NOMO-1 (cell line): ENCODE measurements at regions not wholly inside any gene's neighbourhood (a gene's known extent, or its start where the extent isn't known, plus 50 kb on each side); places are given as distances from the start of the nearest gene placed in this dataset.
"Not testable (repeated sequence)": the region's sequence is repeated elsewhere in the genome, so short reads cannot be mapped to it uniquely, and the experiment has no call there.

Experiments
- DNase-seq, 2 experiments: peaks; one replicate each; lab custom pipeline; 2025; ENCODE audit not compliant: unreplicated experiment in 2 of 2; lab: John Stamatoyannopoulos, UW

DNA sequence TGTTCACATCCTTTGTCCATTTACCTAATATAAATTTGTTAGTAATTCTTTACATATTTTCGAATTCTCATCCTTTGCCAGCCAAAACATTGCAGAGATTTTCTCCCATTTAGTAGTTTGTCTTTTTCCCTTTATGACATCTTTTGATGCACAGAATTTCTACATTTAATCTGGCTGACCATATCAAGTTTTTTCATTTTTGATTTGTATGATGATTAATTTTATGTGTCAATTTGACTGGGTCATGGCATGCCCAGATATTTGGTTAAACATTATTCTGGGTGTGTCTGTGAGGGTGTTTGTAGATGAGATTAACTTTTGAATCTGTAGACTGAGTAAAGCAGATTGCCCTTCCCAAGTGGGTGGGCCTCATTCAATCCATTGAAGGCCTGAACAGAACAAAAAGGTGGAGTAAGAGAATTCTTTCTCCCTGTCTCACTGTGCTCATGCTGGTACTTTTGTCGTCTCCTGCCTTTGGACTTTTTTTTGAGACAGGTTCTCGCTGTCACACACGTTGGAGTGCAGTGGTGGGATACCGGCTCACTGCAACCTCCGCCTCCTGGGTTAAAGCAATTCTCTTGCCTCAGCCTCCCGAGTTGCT lies 72.1 kb upstream of the EPB41L1 start:
- DNase-seq = no peak

DNA sequence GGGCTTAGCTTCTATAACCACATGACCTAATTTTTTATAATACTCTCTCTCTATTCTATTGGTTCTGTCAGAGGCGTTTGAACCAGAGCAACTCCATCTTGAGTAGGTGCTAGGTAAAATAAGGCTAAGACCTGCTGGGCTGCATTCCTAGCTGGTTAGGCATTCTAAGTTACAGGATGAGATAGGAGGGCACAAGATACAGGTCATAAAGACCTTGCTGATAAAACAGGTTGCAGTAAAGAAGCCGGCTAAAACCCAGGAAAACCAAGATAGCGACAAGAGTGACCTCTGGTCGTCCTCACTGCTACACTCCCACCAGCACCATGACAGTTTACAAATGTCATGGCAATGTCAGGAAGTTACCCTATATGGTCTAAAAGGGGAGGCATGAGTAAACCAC lies 71.3 kb upstream of the EPB41L1 start:
- not testable (repeated sequence) for DNase-seq

DNA sequence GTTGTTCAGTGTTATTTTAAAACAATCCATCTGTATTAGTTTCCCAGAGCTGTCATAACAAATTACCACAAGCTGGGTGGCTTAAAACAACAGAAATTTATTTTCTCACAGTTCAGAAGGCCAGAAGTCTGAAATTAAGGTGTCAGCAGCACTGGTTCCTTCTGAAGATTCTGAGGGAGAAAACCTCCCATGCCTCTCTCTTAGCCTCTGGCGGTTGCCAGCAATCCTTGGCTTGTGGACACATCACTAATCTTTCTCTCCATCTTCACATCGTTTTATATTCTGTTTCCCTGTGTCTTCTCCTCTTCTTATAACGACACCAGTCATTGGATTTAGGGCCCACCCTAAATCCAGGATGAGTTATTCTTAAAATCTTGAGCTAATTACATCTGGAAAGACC lies 70.2 kb upstream of the EPB41L1 start:
- DNase-seq = no peak

DNA sequence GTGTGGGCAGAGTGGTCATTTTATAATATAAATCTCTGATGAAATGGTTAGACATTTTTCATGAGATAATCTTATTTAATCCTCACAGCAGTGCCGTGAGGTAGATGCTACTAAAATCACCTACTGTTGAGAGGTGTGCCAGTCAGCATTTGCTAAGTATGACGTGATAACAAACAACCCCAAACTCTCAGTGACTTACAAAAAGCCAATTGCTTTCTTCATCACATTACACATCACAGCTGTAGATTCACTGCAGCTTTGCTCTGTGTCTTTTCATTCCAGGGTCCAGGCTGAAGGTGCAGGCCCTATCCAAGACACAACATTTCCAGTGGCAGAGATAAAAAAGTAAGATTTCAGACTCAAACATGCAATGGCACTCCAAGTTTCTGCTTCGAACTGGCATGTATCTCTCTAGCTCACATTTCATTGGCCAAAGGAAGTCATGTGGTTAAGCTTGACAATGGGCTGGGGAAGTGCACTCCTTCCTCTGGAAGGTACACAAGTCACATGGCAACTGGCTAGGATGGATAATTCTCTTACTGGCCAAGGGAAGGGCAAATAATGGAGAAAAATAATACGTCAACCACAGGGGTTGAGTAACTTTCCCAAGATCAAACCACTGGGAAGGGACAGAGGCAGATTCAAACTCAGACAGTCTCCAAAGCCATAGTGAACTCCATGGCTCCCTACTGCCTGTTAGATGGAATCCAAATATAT lies 69.5 kb upstream of the EPB41L1 start:
- DNase-seq = peak in 1 of 2 experiments; percentile 31

DNA sequence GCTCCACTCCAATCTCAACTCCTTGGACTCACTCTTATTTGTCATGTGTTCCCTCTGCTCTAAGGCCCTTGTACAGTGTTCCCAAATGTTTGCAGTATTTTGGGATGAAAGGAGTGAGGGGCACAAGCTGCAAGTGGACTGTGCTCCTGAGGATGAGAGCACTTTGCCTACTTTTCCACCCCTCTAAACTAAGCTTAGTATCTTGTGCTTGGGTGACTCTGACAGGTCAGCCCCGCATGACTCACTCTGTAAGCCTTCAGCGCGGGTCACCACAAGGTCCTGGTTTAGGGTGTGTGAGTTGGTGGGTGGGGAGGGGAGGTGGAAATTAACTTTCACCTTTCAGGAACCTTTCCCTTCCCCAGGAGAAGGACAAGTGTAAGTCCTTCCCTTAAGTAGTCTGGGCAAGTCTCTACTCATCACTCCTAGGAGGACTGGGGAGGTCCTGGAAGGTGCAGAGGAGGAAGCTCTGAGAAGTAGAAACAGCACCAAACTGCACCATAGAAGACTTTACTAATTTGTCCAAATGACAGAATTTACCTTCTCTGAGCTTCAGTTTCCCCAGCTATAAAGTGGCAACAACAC lies 68.8 kb upstream of the EPB41L1 start:
- peak; percentile 26 to 43 for DNase-seq

DNA sequence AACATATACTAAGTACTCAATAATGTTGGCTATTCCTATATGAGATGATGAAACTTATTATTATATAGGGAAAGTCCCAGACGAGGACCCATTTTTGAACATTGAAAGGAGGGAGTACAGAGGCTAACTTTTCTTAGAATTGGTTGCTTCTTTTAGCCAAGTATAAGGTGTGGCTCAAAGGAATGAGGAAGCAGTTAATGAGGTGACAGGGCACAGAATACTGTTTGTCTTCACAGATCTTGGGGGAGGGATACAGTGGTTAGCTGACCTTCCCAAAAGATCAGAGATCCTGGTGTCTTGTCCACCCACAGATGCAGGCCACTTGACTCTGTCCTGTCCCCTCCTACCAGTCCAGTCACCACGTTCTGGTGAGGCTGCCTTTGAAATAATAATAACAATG lies 67.8 kb upstream of the EPB41L1 start:
- peak; percentile 21 to 59 for DNase-seq

DNA sequence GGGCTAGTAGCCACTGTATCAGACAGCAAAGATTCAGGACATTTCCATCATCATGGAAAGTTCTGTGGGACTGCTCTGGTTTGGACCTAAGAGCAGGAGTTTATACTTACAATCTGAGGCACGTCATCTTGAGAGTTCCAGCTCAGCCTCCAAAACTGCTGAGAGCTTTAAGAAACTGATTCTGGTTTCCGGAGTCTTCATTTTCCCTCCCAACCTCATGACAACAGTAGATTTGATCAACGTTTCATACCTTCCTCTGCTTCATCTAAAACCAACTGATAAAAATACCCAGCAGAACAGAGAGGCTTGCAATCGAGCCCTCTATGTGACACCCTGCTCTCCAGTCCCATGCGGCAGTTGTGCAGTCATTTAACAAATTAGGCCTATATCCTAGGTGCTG lies 64.3 kb upstream of the EPB41L1 start:
- DNase-seq = no peak

DNA sequence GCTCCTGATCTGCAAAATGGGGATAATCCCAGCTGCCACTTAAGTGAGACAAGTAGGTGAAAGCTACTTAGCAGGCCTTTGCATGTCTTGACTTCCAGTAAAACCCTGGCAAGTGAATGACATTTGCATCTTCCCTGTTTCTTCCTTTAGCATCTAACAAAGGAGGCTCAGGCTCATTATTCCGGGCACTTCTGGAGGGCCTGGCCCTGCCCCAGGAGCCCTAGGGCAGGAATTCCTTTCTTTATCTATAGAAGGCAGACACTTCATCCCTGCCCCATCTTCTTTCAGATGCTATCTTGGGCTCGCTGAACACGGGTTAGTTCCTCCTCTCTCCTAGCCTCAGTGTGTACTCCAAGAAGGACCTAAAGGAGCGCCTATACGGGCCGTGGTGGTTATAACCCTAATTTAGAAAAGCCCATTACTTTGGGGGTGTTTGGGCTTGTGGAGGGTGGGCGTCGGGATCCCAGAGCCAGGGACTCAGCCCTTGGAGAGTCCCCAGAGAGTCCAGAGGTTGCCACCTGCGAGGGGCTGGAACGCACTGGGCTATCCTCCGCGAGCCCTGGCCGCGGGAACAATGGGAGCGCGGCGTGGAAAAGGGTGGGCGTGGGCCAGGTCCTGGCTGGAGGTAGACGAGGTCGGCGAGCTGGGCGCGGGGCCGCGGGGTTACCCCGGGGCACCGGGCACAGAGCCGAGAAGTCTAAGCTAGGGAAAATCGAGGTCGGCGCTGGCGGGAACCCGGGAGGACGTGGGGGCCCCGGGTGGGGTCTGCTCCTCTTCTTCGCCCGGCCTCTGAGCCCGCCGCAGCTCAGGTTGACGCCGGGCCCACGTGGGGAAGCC lies 62.8 kb upstream of the EPB41L1 start:
- DNase-seq = no peak

DNA sequence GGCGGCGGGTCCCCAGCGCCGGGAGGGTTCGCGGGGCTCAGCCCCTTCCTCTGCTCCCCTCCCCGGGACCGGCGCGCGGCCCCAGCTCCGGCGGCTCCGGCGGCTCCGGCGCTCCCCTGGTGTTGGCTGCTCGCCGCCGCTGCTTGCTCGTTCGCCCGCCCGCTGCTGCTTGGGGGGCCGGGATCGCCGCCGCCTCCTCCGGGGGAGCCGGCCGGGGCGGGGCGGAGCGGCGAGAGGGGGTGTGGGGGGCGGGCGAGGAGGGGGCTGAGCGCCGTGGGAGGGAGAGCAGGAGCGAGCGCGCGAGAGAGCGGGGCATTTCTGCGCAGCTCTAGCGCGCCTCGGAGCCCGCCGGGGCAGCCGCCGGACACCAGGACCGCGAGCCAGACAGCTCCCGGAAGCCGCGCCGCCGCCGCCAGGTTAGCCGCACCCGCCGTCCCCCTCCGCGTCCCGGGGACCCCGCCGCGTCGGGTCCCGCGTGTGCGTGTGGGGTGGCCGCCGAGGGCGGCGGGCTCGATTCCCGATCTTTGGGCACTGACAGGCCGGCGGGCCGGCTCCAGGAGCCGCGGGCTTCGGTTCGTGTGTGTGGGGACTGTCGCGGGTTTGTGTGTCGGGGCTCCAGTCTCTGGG lies 62.0 kb upstream of the EPB41L1 start:
- no peak for DNase-seq

DNA sequence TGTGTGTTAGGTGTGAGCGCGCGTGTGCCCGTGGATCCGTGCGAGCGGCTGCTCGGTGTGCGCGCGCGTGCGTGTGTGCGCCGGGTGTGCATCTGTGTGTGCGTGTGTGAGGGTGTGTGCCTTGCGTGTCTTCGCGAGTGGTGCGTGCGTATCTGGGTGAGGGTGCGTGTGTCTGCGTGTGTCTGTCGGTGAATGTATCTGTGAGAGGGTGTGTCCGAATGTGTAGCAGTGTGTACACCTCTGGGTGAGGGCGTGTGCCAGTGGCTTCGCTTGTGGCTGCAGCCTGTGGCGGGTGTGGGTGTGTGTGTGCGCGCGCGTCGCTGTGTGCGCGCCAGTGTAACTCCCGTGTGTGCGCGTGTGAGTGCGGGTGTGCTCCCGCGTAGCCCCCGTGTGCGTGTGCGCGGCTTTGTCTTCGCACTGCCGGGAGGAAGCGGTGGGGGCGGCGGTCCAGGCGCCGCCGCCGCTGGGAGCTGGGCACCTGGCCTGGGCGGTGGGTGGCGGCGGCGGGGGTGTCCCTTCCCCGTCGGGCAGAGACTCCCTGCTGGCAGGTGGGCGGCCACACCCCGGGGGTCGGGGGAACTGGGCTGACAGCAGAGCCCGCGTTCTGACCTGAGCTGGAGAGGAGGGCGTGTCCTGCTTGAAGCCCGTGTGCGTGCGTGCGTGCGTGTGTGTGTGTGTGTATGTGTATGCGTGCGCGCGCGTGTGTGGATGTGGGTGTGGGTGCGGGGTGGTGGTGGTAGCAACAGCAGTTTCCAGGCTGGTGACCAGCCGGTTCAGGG lies 61.3 kb upstream of the EPB41L1 start:
- DNase-seq = peak in 1 of 2 experiments; percentile 33

DNA sequence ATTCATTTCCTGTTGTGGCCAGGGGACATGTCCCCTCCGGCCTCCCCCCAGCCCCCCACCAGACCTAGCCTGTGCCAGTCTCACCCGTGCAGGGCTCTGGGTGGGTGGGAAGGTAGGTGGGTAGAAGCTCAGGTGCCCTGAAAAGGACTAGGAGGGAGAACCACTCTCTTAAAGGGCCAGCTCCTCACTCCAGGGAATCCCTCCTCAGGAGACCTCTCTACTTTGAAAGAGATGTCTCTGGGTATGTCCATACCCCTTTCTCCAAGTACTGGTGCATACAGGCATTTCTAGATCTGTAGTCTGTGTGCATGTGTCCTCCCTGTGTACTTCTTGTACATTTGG lies 60.8 kb upstream of the EPB41L1 start:
- no peak for DNase-seq

DNA sequence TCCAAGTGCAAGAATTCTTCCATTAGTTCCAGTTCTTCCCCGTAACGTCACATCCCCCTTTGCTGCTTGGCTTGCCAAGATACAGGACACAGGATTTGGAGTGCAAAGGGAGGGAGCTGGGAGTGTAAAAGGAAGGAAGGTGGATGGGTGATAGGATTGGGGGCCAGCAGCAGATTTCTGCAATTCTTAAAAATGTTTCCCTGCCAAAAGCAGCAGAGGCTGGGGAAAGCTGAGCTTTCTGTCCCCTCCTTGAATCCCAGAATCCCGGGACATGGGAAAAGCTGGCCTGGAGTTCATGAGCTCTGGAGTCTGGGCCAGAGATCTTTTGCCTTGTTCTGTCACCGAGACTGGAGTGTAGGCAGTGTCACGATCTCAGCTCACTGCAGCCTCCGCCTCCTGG lies 60.0 kb upstream of the EPB41L1 start:
- no peak for DNase-seq

DNA sequence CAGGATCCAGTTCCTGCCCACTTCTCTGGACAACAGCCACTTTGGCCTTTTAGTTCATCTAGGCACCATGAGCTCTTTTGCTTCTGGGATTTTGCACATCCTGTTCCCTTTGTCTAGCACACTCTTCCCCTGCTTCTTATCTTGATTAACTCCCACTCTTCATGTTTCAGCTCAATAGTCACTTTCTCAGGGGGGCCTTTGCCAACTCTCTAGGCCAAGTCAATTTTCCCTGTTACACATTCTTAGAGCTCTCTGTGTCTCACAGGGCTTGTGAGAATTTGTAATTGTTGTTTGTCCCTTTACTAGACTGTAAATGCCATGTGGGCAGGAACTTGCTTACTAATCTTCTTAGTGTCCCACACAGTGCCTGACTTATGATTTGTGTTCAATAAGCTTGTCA lies 58.1 kb upstream of the EPB41L1 start:
- DNase-seq = no peak

DNA sequence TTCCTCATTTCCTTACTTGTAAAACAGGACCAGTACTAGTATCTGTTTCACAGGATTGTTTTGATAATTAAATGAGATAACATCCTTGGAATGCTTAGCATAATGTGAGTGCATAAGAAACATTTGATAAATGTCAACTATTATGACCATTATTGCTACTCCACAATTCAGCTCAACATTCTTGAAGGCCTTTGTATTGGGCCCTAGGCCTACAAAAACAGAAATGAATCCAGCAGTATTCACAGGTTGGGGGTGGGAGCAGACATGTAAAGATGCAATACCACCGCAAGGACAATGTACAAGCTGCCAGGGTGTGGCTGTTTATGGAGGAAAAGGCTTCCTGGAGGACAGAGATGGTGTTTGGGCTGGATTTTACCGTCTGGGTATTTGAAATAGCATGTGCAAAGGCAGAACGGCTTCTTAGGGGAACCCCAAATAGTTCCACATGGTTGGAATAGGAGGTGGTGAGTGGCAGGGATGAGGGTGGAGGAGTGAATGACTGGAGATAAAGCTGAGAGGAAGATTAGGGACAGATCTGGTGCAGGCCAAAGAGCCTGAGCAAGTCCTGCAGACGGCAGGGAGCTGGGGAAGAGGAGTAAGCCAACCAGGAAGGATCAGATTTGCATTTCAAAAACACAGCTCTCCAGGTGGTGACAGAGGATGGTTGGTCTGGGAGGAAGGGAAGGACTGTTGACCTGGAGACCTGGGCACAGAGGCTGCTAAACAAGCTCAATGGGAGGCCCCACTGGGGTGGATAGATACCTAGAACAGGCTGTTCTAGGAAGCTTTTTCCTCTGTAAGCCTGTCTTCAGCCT lies 57.0 kb upstream of the EPB41L1 start:
- no peak for DNase-seq

DNA sequence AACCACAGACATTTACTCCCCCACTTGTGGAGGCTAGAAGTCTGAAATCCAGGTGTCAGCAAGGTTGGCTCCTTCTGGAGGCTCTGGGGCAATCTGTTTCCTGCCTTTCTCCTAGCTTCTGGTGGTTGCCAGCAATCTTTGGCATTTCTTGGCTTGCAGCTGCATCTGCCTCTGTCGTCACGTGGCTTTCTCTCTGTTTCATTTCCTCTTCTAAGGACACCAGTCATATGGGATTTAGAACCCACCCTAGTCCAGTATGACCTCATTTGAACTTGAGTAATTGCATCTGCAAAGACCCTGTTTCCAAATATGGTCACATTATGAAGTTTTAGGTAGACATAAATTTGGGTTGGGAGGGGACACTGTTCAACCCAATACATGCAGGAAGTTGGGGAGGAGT lies 56.2 kb upstream of the EPB41L1 start:
- DNase-seq = peak; percentile 83 to 95

DNA sequence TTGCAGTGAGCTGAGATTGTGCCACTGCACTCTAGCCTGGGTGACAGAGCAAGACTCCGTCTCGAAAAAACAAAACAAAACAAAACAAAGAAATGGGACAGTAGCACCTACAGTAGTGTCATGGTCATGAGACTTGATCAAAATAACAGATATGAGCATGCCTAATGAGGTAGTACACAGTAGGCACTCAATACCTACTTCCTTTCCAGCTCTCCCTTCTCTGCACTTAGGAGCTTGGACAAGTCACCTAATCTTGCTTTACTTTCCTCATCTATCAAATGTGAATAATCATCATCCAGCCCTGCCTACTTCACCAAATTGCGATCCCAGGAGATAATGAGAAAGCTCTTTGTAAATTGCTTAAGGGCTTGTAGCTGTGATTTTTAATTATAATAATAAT lies 55.4 kb upstream of the EPB41L1 start:
- no peak for DNase-seq

DNA sequence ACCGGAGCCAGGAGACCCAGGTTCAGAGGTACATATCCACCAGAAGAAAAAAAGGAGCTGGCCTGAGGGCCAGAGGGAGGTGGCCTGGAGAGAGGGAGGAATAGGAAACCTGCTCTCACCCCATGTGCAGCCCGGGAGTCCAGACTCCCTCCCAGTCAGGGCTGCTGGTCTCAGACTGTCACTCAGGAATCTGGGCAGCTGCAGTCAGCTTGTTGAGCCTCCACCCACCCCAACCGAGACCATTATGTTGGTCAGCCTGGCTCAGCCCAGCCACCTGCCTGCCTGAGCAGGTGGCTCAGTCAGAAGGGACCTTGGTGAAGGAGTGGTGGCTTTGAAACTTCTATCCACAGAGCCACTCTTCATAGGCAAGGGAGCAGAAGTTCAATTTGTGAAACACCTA lies 53.3 kb upstream of the EPB41L1 start:
- DNase-seq = no peak

DNA sequence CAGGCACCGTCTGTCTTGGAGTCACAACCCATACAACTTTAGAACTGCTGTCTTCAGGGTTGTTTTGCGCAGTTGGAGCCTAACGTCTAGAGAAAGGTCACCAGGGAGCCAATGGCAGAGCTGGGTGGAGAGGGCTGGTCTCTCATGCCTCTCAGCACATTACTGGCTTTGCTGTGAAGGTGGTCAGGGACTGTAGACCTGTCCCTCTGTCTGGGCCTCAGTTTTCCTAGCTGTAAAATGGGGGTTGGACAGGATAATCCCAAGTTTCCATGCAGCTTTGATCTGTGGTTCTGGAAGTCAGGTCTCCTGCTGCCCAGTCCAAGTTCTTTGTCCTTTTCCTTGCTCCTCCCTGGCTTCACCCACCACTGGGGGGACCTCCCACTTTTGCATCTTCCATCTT lies 52.2 kb upstream of the EPB41L1 start:
- no peak for DNase-seq

DNA sequence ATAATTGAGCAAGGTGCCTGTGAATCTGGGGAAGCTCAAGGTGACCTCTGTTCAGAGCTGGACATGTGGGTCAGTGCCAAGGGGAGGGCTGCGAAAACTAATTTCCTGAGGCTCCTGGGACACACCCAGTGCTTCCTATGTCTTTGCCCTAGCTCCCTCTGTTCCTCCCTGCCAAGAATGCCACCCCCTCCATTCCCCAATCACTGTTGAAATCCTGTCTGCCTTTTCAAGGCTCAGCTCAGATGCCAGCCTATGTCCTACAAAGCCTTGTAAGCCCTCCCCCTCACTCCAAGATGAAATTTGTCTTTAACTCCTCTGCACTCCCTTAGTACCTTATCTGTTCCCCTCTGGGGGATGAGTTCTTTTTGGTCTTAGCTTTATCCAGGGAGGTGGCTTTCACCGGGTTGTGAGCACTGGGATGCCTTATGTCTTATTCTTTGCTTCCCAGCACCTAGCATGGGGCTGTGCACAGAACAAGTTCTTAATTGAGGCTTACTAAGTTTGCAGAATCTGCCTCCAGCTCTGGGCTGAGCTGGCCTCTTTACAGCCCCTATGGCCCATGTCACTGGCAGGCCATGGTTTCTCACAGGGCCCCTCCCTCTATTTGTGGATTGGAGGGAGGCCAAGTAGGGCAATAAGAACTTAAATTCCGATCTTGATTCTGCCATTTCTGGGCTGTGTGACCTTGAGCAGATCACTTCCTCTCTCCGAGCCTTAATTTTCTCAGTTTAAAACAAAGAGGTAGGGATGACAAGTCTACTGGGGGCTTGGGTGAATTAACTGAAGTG lies 51.5 kb upstream of the EPB41L1 start:
- DNase-seq = no peak
